GM13977 (cell line): ENCODE measurements at regions not wholly inside any gene's neighbourhood (a gene's known extent, or its start where the extent isn't known, plus 50 kb on each side); places are given as distances from the start of the nearest gene placed in this dataset.

Experiments
- DNase-seq: peaks from one replicate; pipeline ENCODE4 v3.0.0; 2012; ENCODE audit warnings: low spot score
- CTCF ChIP-seq: IDR thresholded peaks from 2 replicates; pipeline ENCODE4 v1.5.1; 2012; ENCODE audit warnings: mild to moderate bottlenecking, control low read depth; ENCODE audit not compliant: insufficient read depth; ENCODE audit errors: extremely low read depth, missing control alignments
- in situ Hi-C: fragments of 300-500 bp; cut with MboI; formaldehyde crosslinking; loops from one replicate; pipeline ENCODE4 v1.12.0; 2022; ENCODE audit warnings: low sequenced_read_pairs, low pct_unique_long_range_greater_than_20kb, mixed read lengths, inconsistent platforms; ENCODE audit not compliant: unreplicated experiment

- no peak for TF ChIP-seq CTCF
- in situ Hi-C loops: no loop called here
- DNase-seq: no peak
These were observed 117.6 kb upstream of the TCERG1L start for GRCh38 chr10:131429141-131429540.

- DNase-seq: no peak
- no peak for TF ChIP-seq CTCF
- in situ Hi-C loops: no loop called here
These were observed 118.4 kb upstream of the TCERG1L start for GRCh38 chr10:131429942-131430341.

- in situ Hi-C loops: no loop called here
- TF ChIP-seq CTCF: no peak
- no peak for DNase-seq
These were observed 119.3 kb upstream of the TCERG1L start for GRCh38 chr10:131430716-131431412.

- no peak for DNase-seq
- in situ Hi-C loops: no loop called here
- no peak for TF ChIP-seq CTCF
These were observed 120.0 kb upstream of the TCERG1L start for GRCh38 chr10:131431533-131431932.

DNA sequence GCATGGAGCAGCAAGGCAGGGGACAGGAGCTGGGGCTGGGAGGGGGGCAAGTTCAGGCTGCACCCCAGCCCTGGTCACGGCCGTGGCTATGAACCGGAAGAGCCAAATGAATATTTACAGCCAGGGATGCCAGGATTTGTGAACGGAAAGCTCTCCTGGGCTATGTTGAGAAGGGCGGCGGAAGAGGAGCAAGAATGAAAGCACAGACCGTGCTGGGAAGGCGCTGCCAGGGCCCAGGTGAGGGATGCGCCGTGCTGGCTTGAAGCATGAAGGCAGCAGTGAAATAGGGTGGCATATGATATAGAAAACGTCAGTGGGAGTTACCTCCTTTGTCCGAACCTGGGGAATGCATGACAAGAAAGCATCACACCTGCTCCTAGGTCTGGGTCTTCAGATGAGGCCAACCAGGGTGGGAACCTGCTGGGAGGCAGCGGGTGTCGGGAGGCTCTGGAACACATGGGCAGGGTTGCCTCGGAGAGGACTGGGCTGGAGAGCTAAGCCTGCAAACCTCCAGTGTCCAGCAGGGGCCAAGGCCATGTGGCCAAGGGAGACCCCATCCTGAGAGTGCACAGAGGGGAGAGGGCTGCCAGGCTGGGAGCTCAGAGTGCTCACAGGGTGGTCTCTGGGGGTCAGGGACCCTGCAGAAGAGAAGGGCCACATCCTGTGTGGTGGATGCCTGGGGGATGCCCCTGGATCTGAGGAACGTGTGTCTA is 120.6 kb upstream of the TCERG1L start:
- TF ChIP-seq CTCF: no peak
- in situ Hi-C loops: no loop called here
- DNase-seq: no peak

DNA sequence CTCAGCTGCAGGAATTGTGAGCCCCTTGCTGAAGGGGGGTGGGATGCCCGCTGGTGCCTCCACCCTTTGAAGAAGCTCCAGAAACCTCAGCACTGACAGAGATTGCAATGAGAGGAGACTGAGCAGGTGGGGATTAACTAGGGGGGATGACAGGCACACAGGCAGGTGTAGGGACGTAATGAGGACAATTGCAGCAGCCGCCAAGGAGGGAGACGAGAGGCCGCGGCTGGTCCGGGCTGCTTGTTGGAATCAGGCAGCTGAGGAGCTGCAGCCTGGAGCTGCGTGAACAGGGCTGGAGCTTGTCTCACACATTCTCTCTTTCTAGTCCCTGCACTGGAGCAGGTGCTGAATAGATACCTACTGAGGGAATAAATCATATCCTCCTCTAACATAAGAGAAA is 122.0 kb upstream of the TCERG1L start:
- TF ChIP-seq CTCF: no peak
- in situ Hi-C loops: no loop called here
- DNase-seq: no peak

DNA sequence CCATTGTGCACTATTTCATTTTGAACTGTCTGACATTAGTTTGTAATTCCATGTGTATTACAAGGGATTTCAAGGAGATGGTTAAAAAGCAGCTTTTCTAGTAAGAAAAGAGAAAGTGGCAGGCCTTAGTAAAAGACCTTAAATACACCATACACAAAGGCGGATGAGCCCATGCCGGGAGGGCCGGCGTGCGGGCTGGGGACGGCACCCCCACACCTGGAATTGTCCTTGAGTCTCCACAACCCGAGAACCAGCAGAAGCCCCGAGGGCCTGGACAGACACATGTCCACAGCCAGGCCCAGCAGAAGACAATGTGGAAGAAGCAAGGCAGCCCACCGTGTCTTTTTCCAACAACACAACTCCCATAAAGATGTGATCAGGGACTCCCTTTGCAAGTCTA is 123.7 kb upstream of the TCERG1L start:
- in situ Hi-C loops: no loop called here
- no peak for DNase-seq
- no peak for TF ChIP-seq CTCF
